ENCODE measurements at regions not wholly inside any gene's neighbourhood (a gene's known extent, or its start where the extent isn't known, plus 50 kb on each side); places are given as distances from the start of the nearest gene placed in this dataset.

DNA sequence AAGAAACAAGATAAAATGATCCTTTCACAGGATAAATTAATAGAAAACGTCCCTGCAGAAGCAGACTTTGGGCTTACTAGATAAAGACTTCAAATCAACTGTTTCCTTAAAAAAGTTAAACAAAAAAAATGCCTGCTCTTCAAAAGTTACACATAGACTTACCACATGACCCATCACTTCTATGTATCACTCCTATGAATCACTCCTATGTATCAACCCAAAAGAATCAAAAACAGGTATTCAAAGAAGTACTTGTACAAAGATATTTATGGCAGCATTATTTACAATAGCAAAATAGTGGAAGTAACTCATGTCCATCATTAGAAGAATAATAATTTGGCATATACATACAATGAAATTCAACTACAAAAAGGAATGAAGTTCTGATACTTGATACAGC lies 56.3 kb upstream of the PRDM9 start:
- TF ChIP-seq, protein P1, sequence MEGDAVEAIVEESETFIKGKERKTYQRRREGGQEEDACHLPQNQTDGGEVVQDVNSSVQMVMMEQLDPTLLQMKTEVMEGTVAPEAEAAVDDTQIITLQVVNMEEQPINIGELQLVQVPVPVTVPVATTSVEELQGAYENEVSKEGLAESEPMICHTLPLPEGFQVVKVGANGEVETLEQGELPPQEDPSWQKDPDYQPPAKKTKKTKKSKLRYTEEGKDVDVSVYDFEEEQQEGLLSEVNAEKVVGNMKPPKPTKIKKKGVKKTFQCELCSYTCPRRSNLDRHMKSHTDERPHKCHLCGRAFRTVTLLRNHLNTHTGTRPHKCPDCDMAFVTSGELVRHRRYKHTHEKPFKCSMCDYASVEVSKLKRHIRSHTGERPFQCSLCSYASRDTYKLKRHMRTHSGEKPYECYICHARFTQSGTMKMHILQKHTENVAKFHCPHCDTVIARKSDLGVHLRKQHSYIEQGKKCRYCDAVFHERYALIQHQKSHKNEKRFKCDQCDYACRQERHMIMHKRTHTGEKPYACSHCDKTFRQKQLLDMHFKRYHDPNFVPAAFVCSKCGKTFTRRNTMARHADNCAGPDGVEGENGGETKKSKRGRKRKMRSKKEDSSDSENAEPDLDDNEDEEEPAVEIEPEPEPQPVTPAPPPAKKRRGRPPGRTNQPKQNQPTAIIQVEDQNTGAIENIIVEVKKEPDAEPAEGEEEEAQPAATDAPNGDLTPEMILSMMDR (IDR thresholded peaks at IDR 0.05): no peak
- TF ChIP-seq POLR2AphosphoS5 (IDR thresholded peaks at IDR 0.05; ENCODE audit: low read depth, low read length) (no peak), SIN3A (IDR thresholded peaks at IDR 0.05; ENCODE audit: borderline replicate concordance, insufficient read depth, low read depth, low read length) (no peak), TCF7L2 (IDR thresholded peaks at IDR 0.05; ENCODE audit: low read depth, low read length) (no peak)
- TF ChIP-seq, protein P2, sequence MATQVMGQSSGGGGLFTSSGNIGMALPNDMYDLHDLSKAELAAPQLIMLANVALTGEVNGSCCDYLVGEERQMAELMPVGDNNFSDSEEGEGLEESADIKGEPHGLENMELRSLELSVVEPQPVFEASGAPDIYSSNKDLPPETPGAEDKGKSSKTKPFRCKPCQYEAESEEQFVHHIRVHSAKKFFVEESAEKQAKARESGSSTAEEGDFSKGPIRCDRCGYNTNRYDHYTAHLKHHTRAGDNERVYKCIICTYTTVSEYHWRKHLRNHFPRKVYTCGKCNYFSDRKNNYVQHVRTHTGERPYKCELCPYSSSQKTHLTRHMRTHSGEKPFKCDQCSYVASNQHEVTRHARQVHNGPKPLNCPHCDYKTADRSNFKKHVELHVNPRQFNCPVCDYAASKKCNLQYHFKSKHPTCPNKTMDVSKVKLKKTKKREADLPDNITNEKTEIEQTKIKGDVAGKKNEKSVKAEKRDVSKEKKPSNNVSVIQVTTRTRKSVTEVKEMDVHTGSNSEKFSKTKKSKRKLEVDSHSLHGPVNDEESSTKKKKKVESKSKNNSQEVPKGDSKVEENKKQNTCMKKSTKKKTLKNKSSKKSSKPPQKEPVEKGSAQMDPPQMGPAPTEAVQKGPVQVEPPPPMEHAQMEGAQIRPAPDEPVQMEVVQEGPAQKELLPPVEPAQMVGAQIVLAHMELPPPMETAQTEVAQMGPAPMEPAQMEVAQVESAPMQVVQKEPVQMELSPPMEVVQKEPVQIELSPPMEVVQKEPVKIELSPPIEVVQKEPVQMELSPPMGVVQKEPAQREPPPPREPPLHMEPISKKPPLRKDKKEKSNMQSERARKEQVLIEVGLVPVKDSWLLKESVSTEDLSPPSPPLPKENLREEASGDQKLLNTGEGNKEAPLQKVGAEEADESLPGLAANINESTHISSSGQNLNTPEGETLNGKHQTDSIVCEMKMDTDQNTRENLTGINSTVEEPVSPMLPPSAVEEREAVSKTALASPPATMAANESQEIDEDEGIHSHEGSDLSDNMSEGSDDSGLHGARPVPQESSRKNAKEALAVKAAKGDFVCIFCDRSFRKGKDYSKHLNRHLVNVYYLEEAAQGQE (IDR thresholded peaks at IDR 0.05; ENCODE audit: insufficient read depth in 1 of 2, low read depth in 2 of 2, low read length in 1 of 2): no peak
